ENCODE measurements at regions not wholly inside any gene's neighbourhood (a gene's known extent, or its start where the extent isn't known, plus 50 kb on each side); places are given as distances from the start of the nearest gene placed in this dataset.

DNA sequence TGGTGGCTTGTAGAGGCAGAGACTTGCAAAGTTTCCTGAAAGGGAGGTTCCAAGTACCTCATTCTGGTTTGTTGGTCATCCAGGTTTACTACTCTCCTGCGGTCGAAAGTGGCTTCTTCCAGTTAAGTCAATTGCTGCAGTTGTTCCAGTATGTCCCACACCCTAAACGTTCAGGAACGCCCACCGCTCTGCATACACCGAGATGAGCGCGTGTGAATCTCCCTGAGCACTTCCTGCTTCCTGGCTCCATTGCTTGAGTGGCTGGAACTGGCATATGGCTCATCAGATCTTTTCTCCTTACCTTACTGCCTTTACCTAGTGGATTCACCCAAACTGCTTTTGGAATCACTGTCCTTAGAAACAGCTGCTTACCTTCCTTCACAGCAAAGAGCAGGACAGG is 59.1 kb upstream of the GLIS3 start:
- TF ChIP-seq TBL1XR1 (IDR thresholded peaks at IDR 0.05; ENCODE audit: low read depth, low read length) (no peak), EZH2 (IDR thresholded peaks at IDR 0.05; ENCODE audit: borderline replicate concordance, control insufficient read depth, low read depth, low read length) (no peak), EP300 (IDR thresholded peaks at IDR 0.05; ENCODE audit: borderline replicate concordance in 1 of 2, control insufficient read depth in 1 of 2, low read depth in 2 of 2, low read length in 2 of 2) (no peak), BCL11A (IDR thresholded peaks at IDR 0.05; ENCODE audit: low read depth, low read length) (no peak), RAD21 (IDR thresholded peaks at IDR 0.05; ENCODE audit: insufficient read depth, low read depth, low read length) (no peak)
- TF ChIP-seq, protein P1, sequence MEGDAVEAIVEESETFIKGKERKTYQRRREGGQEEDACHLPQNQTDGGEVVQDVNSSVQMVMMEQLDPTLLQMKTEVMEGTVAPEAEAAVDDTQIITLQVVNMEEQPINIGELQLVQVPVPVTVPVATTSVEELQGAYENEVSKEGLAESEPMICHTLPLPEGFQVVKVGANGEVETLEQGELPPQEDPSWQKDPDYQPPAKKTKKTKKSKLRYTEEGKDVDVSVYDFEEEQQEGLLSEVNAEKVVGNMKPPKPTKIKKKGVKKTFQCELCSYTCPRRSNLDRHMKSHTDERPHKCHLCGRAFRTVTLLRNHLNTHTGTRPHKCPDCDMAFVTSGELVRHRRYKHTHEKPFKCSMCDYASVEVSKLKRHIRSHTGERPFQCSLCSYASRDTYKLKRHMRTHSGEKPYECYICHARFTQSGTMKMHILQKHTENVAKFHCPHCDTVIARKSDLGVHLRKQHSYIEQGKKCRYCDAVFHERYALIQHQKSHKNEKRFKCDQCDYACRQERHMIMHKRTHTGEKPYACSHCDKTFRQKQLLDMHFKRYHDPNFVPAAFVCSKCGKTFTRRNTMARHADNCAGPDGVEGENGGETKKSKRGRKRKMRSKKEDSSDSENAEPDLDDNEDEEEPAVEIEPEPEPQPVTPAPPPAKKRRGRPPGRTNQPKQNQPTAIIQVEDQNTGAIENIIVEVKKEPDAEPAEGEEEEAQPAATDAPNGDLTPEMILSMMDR (IDR thresholded peaks at IDR 0.05 in 2 of 3, conservative IDR thresholded peaks at IDR 0.05 in 1 of 3; ENCODE audit: control insufficient read depth in 2 of 3, extremely low read depth in 1 of 3, insufficient read depth in 1 of 3, low read depth in 3 of 3, low read length in 3 of 3): no peak
